Activated B cell treated with CpG ODN at 0.5 μM for 24 hours (primary cell): ENCODE measurements at regions not wholly inside any gene's neighbourhood (a gene's known extent, or its start where the extent isn't known, plus 50 kb on each side); places are given as distances from the start of the nearest gene placed in this dataset.

Experiments
- ATAC-seq: fragments of 200-7000 bp; cut with Tn5 transposase; one replicate; pipeline ENCODE4 v1.10.0; 2021; ENCODE audit warnings: low read depth, mild to moderate bottlenecking, moderate library complexity
- CTCF ChIA-PET: fragments of 350-600 bp; sonication (Branson Sonifier 250); formaldehyde crosslinking; loops from one replicate; lab custom pipeline; 2021; ENCODE audit warnings: antibody characterized with exemption; lab: Charles Lee
- POLR2A ChIA-PET: fragments of 350-600 bp; sonication (Branson Sonifier 250); formaldehyde crosslinking; loops from one replicate; lab custom pipeline; 2021; ENCODE audit warnings: antibody characterized with exemption; lab: Charles Lee
- DNase-seq: peaks from one replicate; pipeline ENCODE4 v3.0.0; 2022
- H3K27ac Mint-ChIP-seq: one replicate; pipeline ENCODE4 v1.8.0; 2020; ENCODE audit warnings: mixed read lengths
- H3K27me3 Mint-ChIP-seq: one replicate; pipeline ENCODE4 v1.8.0; 2021; ENCODE audit warnings: mixed read lengths
- H3K36me3 Mint-ChIP-seq: one replicate; pipeline ENCODE4 v1.8.0; 2021; ENCODE audit warnings: low read depth, mixed read lengths
- H3K4me1 Mint-ChIP-seq: one replicate; pipeline ENCODE4 v1.8.0; 2021; ENCODE audit warnings: mixed read lengths
- H3K4me3 Mint-ChIP-seq: one replicate; pipeline ENCODE4 v1.8.0; 2020; ENCODE audit warnings: mild to moderate bottlenecking, mixed read lengths
- H3K9me3 Mint-ChIP-seq: one replicate; pipeline ENCODE4 v1.8.0; 2020; ENCODE audit warnings: mixed read lengths
- CTCF ChIP-seq: fragments of 200-600 bp; IDR thresholded peaks from one replicate; pipeline ENCODE4 v1.8.0; 2022; ENCODE audit warnings: antibody characterized with exemption, mild to moderate bottlenecking
- intact Hi-C: fragments of 100-400 bp; cut with micrococcal nuclease; formaldehyde crosslinking; loops from one replicate; pipeline ENCODE4 v1.15.1; 2024

DNA sequence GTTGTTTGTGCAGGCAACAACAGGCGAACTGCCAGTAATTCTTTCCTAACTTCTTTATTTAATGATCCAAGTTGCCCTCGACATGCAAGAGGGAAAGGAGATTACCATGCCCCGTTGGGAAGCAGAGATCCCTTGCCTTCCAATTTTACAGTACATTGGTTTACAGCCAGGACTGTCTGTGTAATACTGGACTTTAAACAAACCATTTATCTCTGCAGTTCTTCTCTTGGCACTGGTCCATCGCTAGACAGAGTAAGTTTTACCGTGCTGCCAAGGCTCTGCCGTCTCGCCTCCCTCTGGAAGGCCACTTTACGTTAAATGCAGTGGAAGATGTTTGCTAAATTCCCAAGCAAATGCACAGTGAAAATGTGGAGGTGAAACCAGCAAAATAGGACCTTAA, 660.3 kb upstream of the PRKX start:
- DNase-seq, result no peak
- H3K9me3 Mint-ChIP-seq, result peaks cover 3% of the 10 kb centered on the region
- intact Hi-C loops, result no loop called here
- no peak overlapping the region for H3K4me3 Mint-ChIP-seq
- ChIA-PET CTCF (no interaction called here), POLR2A (no interaction called here)
- no peak for TF ChIP-seq CTCF
- no peaks in the 10 kb centered on the region for H3K4me1 Mint-ChIP-seq
- H3K27me3 Mint-ChIP-seq, result no peaks in the 10 kb centered on the region
- no peak for ATAC-seq
- no peak overlapping the region for H3K27ac Mint-ChIP-seq
- no peaks in the 10 kb centered on the region for H3K36me3 Mint-ChIP-seq

DNA sequence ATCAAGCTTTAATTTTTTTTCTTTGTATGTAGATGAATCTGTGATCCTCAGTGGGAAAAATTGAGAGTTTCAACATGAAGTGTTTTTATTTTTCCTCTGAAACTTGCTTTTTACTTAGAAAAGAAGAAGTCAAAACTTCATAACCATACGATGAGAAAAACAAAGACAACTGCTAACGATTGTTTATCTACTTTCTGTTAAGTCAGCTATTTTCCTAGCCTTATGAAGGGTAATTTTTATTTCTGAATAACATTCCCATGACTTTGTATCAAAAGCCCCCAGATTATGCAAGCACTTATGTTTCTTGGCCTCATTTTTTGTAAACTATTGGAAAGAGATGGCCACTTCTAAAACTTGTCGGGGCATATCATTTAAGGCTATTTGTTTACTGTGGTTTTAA, 645.1 kb upstream of the PRKX start:
- no peak for TF ChIP-seq CTCF
- H3K9me3 Mint-ChIP-seq, result no peaks in the 10 kb centered on the region
- H3K4me1 Mint-ChIP-seq, result no peaks in the 10 kb centered on the region
- DNase-seq (no peak), ATAC-seq (no peak)
- H3K27me3 Mint-ChIP-seq, result no peaks in the 10 kb centered on the region
- ChIA-PET POLR2A (no interaction called here), CTCF (no interaction called here)
- H3K27ac Mint-ChIP-seq, result no peak overlapping the region
- H3K4me3 Mint-ChIP-seq, result no peak overlapping the region
- H3K36me3 Mint-ChIP-seq, result no peaks in the 10 kb centered on the region
- intact Hi-C loops, result no loop called here

- TF ChIP-seq CTCF, result no peak
- no peaks in the 10 kb centered on the region for H3K4me1 Mint-ChIP-seq
- no peaks in the 10 kb centered on the region for H3K9me3 Mint-ChIP-seq
- ATAC-seq (no peak), DNase-seq (no peak)
- ChIA-PET POLR2A (no interaction called here), CTCF (no interaction called here)
- H3K27me3 Mint-ChIP-seq, result no peaks in the 10 kb centered on the region
- no peak overlapping the region for H3K4me3 Mint-ChIP-seq
- no peak overlapping the region for H3K27ac Mint-ChIP-seq
- no peaks in the 10 kb centered on the region for H3K36me3 Mint-ChIP-seq
- intact Hi-C loops, result no loop called here
Observed at GRCh38 chrX:4322916-4323315, 609.5 kb upstream of the PRKX start.

DNA sequence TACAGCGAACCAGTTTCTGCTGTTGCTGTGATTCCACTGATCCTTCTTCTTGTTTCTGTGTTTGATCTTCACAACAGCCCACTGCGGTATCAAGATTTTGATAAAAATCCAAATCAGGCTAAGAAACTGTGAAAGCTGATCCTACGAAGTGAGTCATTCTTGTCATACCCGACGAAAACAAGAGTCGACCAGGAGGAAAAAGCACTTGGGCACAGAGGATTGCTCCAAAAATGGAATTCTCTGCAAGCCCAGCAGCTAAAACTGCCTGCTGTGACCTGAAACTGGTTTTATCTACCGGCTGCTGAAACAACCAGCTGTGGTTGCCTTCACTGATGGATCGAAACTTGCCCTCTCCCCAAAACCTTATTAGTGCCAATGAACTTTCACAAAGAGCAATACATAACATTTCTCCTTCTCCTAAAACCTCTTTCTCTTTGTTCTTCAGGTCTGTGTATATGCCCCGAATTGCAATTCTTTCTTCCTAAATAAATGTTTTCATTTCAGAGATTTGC, 607.0 kb upstream of the PRKX start:
- DNase-seq (no peak), ATAC-seq (no peak)
- intact Hi-C loops, result no loop called here
- no peaks in the 10 kb centered on the region for H3K4me1 Mint-ChIP-seq
- H3K27me3 Mint-ChIP-seq, result no peaks in the 10 kb centered on the region
- H3K4me3 Mint-ChIP-seq, result no peak overlapping the region
- no peak for TF ChIP-seq CTCF
- CTCF ChIA-PET, result no interaction called here
- H3K9me3 Mint-ChIP-seq, result no peaks in the 10 kb centered on the region
- no peaks in the 10 kb centered on the region for H3K36me3 Mint-ChIP-seq
- no peak overlapping the region for H3K27ac Mint-ChIP-seq
- POLR2A ChIA-PET, result no interaction called here

- Mint-ChIP-seq H3K4me3 (no peak overlapping the region), H3K4me1 (no peaks in the 10 kb centered on the region), H3K27me3 (no peaks in the 10 kb centered on the region), H3K9me3 (no peaks in the 10 kb centered on the region), H3K36me3 (no peaks in the 10 kb centered on the region), H3K27ac (no peak overlapping the region)
- CTCF ChIA-PET, result no interaction called here
- POLR2A ChIA-PET, result no interaction called here
- no peak for TF ChIP-seq CTCF
- intact Hi-C loops, result no loop called here
- no peak for DNase-seq
- no peak for ATAC-seq
Observed at GRCh38 chrX:4315891-4316290, 602.4 kb upstream of the PRKX start.
